ENCODE measurements at regions not wholly inside any gene's neighbourhood (a gene's known extent, or its start where the extent isn't known, plus 50 kb on each side); places are given as distances from the start of the nearest gene placed in this dataset.

GRCh38 chr3:104133630-104134029 lies 1233.1 kb upstream of the ALCAM start:
- Histone ChIP-seq H3K9ac (ENCODE audit: control insufficient read depth, insufficient read depth, low read length) (no peak overlapping the region), H3K4me1 (ENCODE audit: control insufficient read depth, insufficient read depth, low read length) (no peaks in the 10 kb centered on the region), H3K9me3 (replicated peaks; ENCODE audit: control insufficient read depth, insufficient read depth, low read length) (no peaks in the 10 kb centered on the region), H3K36me3 (ENCODE audit: control insufficient read depth in 2 of 2, insufficient read depth in 2 of 2, low read length in 1 of 2) (no peaks in the 10 kb centered on the region), H2AFZ (ENCODE audit: control insufficient read depth, low read depth, low read length) (no peak overlapping the region), H3K4me3 (no peak overlapping the region), H3K27ac (ENCODE audit: control insufficient read depth, insufficient read depth) (no peak overlapping the region), H3K4me2 (ENCODE audit: control insufficient read depth, insufficient read depth) (no peak overlapping the region), H3K79me2 (ENCODE audit: control insufficient read depth, insufficient read depth, low read length) (no peaks in the 10 kb centered on the region), H3K27me3 (replicated peaks in 1 of 2; ENCODE audit: control insufficient read depth in 2 of 2, insufficient read depth in 2 of 2, low read length in 1 of 2) (no peaks in the 10 kb centered on the region), H4K20me1 (ENCODE audit: control insufficient read depth, insufficient read depth) (no peaks in the 10 kb centered on the region)
- ChIA-PET POLR2A (no interaction called here), CTCF (no interaction called here), SMC1A (ENCODE audit: uncharacterized antibody, unreplicated experiment) (no interaction called here), RAD21 (ENCODE audit: unreplicated experiment) (no interaction called here)
- intact Hi-C loops (cut with micrococcal nuclease; ENCODE audit: unreplicated experiment) (no loop called here), in situ Hi-C loops (cut with MboI) (no loop called here)
- WGBS (ENCODE audit: insufficient coverage, insufficient replicate concordance, low lambda C conversion rate, missing lambda C conversion rate): 27% methylated on average over 5 of the region's 5 CpGs
- no TSS peak for BruUV-seq (replicated peaks)
- TF ChIP-seq RFX5 (IDR thresholded peaks at IDR 0.05; ENCODE audit: low read depth, low read length) (no peak), STAT1 (conservative IDR thresholded peaks at IDR 0.05) (no peak), SMAD1 (IDR thresholded peaks at IDR 0.05; ENCODE audit: low read depth, partially characterized antibody) (no peak), RCOR1 (conservative IDR thresholded peaks at IDR 0.05; ENCODE audit: low read depth, low read length) (no peak), IKZF2 (IDR thresholded peaks at IDR 0.05) (no peak), BHLHE40 (IDR thresholded peaks at IDR 0.05; ENCODE audit: borderline replicate concordance in 1 of 2, low read depth in 2 of 2, low read length in 1 of 2) (no peak), YY1 (IDR thresholded peaks at IDR 0.05; ENCODE audit: low read depth, low read length) (no peak), POLR2AphosphoS5 (IDR thresholded peaks at IDR 0.05; ENCODE audit: low read length) (no peak), EGR1 (IDR thresholded peaks at IDR 0.05; ENCODE audit: borderline replicate concordance in 1 of 2, low read depth in 2 of 2, low read length in 2 of 2) (no peak), RAD51 (IDR thresholded peaks at IDR 0.05) (no peak)
- DNase-seq (ENCODE audit: low read depth, low spot score) (no peak), ATAC-seq (no peak; the same call in 2 of the 3 replicates), FAIRE-seq (no peak)

- no peak overlapping the region for H2AFZ ChIP-seq (ENCODE audit: control insufficient read depth, low read depth, low read length)
- no peak overlapping the region for H3K27ac ChIP-seq (ENCODE audit: control insufficient read depth, insufficient read depth)
- intact Hi-C loops (cut with micrococcal nuclease; ENCODE audit: unreplicated experiment) (no loop called here), in situ Hi-C loops (cut with MboI) (no loop called here)
- no peak overlapping the region for H3K4me3 ChIP-seq
- CTCF ChIA-PET: no interaction called here
- H3K9me3 ChIP-seq (replicated peaks; ENCODE audit: control insufficient read depth, insufficient read depth, low read length): no peaks in the 10 kb centered on the region
- H3K9ac ChIP-seq (ENCODE audit: control insufficient read depth, insufficient read depth, low read length): no peak overlapping the region
- RAD21 ChIA-PET (ENCODE audit: unreplicated experiment): no interaction called here
- no TSS peak for BruUV-seq (replicated peaks)
- H3K4me2 ChIP-seq (ENCODE audit: control insufficient read depth, insufficient read depth): no peak overlapping the region
- POLR2A ChIA-PET: no interaction called here
- no peaks in the 10 kb centered on the region for H4K20me1 ChIP-seq (ENCODE audit: control insufficient read depth, insufficient read depth)
- no peaks in the 10 kb centered on the region for H3K36me3 ChIP-seq (ENCODE audit: control insufficient read depth in 2 of 2, insufficient read depth in 2 of 2, low read length in 1 of 2)
- 15% methylated on average over 4 of the region's 4 CpGs for WGBS (ENCODE audit: insufficient coverage, insufficient replicate concordance, low lambda C conversion rate, missing lambda C conversion rate)
- SMC1A ChIA-PET (ENCODE audit: uncharacterized antibody, unreplicated experiment): no interaction called here
- no peak for DNase-seq (ENCODE audit: low read depth, low spot score)
- no peaks in the 10 kb centered on the region for H3K27me3 ChIP-seq (replicated peaks in 1 of 2; ENCODE audit: control insufficient read depth in 2 of 2, insufficient read depth in 2 of 2, low read length in 1 of 2)
- no peak for ATAC-seq
- H3K79me2 ChIP-seq (ENCODE audit: control insufficient read depth, insufficient read depth, low read length): no peaks in the 10 kb centered on the region
- no peak for FAIRE-seq
- no peaks in the 10 kb centered on the region for H3K4me1 ChIP-seq (ENCODE audit: control insufficient read depth, insufficient read depth, low read length)
- TF ChIP-seq HCFC1 (IDR thresholded peaks at IDR 0.05; ENCODE audit: low read length): no peak
These were observed 1229.6 kb upstream of the ALCAM start for GRCh38 chr3:104137116-104137515.
